ENCODE measurements at regions not wholly inside any gene's neighbourhood (a gene's known extent, or its start where the extent isn't known, plus 50 kb on each side); places are given as distances from the start of the nearest gene placed in this dataset.

GRCh38 chr1:73359001-73359400 lies 839.0 kb downstream of the LRRIQ3 start:
- H3K4me3 ChIP-seq (ENCODE audit: low read length) = no peak overlapping the region
- no peak for TF ChIP-seq CTCF (conservative IDR thresholded peaks at IDR 0.05; ENCODE audit: low read depth, low read length)
- no peak for DNase-seq (ENCODE audit: low read depth)

DNA sequence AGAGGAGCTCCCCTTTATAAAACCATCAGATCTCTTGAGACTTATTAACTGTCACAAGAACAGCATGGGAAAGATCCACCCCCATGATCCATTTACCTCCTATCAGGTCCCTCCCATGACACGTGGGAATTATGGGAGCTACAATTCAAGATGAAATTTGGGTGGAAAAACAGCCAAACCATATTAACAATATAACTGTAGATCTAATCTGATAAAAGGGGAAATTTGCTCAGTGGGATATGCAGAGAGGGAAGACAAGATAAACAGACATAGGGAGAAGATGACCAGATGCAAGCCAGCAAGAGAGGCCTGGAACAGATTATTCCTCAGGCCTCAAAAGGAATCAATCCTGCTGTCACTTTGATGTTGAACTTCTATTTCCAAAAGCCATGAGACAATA lies 841.5 kb downstream of the LRRIQ3 start:
- no peak overlapping the region for H3K4me3 ChIP-seq (ENCODE audit: low read length)
- no peak for DNase-seq (ENCODE audit: low read depth)
- TF ChIP-seq CTCF (conservative IDR thresholded peaks at IDR 0.05; ENCODE audit: low read depth, low read length) = no peak

GRCh38 chr1:73343947-73344346 lies 854.0 kb downstream of the LRRIQ3 start:
- H3K4me3 ChIP-seq (ENCODE audit: low read length) = no peak overlapping the region
- no peak for TF ChIP-seq CTCF (conservative IDR thresholded peaks at IDR 0.05; ENCODE audit: low read depth, low read length)
- DNase-seq (ENCODE audit: low read depth) = no peak

GRCh38 chr1:73333847-73334503 lies 864.0 kb downstream of the LRRIQ3 start:
- no peak overlapping the region for H3K4me3 ChIP-seq (ENCODE audit: low read length)
- no peak for TF ChIP-seq CTCF (conservative IDR thresholded peaks at IDR 0.05; ENCODE audit: low read depth, low read length)
- DNase-seq (ENCODE audit: low read depth) = no peak

- no peak for TF ChIP-seq CTCF (conservative IDR thresholded peaks at IDR 0.05; ENCODE audit: low read depth, low read length)
- no peak overlapping the region for H3K4me3 ChIP-seq (ENCODE audit: low read length)
- DNase-seq (ENCODE audit: low read depth) = no peak
These were observed 866.2 kb downstream of the LRRIQ3 start for GRCh38 chr1:73331726-73332125.

- no peak for TF ChIP-seq CTCF (conservative IDR thresholded peaks at IDR 0.05; ENCODE audit: low read depth, low read length)
- H3K4me3 ChIP-seq (ENCODE audit: low read length) = no peak overlapping the region
- DNase-seq (ENCODE audit: low read depth) = no peak
These were observed 870.0 kb downstream of the LRRIQ3 start for GRCh38 chr1:73327998-73328397.

DNA sequence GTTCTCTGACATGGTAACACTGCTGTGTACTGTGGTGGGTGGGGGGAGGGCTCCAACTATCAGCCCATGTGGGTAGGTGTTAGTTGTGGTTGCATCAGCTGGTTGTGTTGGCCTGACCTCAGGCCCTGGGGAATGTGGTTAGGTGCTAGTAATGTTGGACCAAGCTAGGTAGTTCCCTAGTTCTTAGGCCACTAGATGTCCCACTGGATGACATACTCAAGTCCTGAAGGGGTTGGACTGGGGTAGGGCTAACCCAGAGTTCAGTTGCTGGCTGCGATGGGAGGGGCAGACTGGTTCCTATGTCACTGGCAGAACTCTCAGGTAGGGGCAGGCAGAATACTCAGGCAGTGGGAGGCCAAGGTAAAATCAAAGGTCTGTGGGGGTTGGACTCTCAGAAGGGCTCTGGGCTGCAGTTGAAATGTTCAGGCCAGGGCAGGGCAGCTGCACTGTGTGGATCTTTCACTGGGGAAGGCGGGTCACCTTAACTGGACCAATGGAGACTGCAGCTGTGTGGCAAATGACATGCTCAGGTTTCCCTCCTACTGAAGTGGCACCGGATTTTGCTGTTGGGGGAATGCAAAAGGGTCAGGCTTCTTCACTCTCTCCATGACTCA lies 870.7 kb downstream of the LRRIQ3 start:
- no peak overlapping the region for H3K4me3 ChIP-seq (ENCODE audit: low read length)
- no peak for TF ChIP-seq CTCF (conservative IDR thresholded peaks at IDR 0.05; ENCODE audit: low read depth, low read length)
- no peak for DNase-seq (ENCODE audit: low read depth)

Data from retinal pigment epithelial cell (primary cell).